GM12872 (cell line): ENCODE measurements at regions not wholly inside any gene's neighbourhood (a gene's known extent, or its start where the extent isn't known, plus 50 kb on each side); places are given as distances from the start of the nearest gene placed in this dataset.

Experiments used
- TF ChIP-seq, protein P1 (sequence below): IDR thresholded peaks from 3 replicates; pipeline ENCODE4 v1.5.1; 2011; ENCODE audit warnings: low read depth, mild to moderate bottlenecking, low read length, moderate library complexity; ENCODE audit not compliant: insufficient read depth

- TF ChIP-seq, protein P1, sequence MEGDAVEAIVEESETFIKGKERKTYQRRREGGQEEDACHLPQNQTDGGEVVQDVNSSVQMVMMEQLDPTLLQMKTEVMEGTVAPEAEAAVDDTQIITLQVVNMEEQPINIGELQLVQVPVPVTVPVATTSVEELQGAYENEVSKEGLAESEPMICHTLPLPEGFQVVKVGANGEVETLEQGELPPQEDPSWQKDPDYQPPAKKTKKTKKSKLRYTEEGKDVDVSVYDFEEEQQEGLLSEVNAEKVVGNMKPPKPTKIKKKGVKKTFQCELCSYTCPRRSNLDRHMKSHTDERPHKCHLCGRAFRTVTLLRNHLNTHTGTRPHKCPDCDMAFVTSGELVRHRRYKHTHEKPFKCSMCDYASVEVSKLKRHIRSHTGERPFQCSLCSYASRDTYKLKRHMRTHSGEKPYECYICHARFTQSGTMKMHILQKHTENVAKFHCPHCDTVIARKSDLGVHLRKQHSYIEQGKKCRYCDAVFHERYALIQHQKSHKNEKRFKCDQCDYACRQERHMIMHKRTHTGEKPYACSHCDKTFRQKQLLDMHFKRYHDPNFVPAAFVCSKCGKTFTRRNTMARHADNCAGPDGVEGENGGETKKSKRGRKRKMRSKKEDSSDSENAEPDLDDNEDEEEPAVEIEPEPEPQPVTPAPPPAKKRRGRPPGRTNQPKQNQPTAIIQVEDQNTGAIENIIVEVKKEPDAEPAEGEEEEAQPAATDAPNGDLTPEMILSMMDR = no peak
Observed at GRCh38 chr21:32914424-32915039, 111.2 kb upstream of the OLIG2 start.

- TF ChIP-seq, protein P1 = no peak
Observed at GRCh38 chr21:32915099-32915498, 110.6 kb upstream of the OLIG2 start.

- TF ChIP-seq, protein P1 = no peak
Observed at GRCh38 chr21:32916088-32916487, 109.6 kb upstream of the OLIG2 start.

DNA sequence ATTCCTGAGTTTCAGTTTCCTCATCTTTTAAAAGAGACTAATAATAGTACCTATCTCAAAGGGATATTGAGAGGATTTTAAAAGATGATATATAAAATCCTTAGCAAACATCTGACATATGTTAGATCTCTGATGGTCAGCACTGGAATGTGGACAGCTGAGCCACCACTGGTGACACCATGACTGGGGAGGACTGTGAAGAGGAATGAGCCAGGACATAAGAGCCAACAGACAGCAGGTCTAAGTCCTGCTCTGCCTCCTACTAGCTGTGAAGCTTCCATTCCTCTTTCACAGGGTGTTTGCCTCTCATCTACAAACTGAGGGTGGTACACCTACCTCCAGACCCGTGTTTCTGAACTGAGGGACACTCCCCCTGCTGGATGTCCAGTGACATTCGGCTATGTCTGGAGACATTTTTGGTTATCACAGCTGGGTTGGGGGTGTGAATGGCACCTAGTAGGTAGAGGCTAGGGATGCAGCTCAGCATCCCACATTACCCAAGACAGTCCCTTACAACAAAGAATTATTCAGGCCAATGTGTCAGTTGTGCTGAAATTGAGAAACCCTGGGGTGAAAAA is 109.1 kb upstream of the OLIG2 start:
- TF ChIP-seq, protein P1 = peak; percentile 56

DNA sequence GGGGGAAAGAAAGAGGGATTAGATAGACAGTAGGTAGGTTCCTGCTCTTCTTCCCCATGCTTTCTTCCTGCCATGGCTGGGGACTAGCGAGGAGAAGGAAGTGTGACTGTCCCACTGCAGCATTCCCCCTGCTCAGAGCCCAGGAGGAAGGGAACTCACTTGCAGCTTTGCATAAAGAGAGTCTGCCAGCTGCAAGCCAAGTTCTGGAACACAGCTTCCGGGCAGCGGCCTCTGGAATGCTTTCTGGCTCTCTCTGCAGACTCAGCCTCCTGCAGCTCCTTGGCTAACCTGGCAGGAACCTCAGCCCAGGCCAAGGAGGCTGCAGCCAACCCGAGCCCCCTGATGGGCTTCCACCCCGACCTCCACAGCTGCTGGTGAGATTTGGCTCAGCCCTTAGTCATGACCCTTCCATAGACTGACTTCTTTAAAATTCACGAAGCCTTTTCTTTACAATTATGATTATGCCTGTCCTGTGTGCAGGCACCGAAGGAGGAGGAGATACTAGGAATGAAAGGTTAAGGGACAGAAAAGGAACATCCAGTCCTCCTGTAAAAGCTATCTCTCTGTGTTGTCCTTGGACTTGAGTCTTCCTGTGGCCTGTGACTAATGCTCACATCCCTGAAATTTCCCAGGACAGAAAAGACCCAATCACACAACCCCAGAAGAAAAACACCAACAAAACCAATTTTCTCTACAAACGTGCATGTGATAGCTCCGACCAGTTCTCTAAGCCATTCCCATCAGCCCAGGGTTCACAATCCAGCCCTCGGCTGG is 108.2 kb upstream of the OLIG2 start:
- TF ChIP-seq, protein P1 = no peak

- TF ChIP-seq, protein P1 = no peak
Observed at GRCh38 chr21:32918478-32919120, 107.1 kb upstream of the OLIG2 start.

GRCh38 chr21:32920474-32920873 is 105.3 kb upstream of the OLIG2 start:
- TF ChIP-seq, protein P1 = no peak
